ENCODE measurements at regions not wholly inside any gene's neighbourhood (a gene's known extent, or its start where the extent isn't known, plus 50 kb on each side); places are given as distances from the start of the nearest gene placed in this dataset.
"Not testable (repeated sequence)": the region's sequence is repeated elsewhere in the genome, so short reads cannot be mapped to it uniquely, and the experiment has no call there.

- DNase-seq (ENCODE audit: low spot score): no peak
Observed at GRCh38 chr11:134727204-134727603, 315.2 kb upstream of the B3GAT1 start.

- DNase-seq (ENCODE audit: low spot score): no peak
Observed at GRCh38 chr11:134725716-134726639, 313.9 kb upstream of the B3GAT1 start.

GRCh38 chr11:134725211-134725610 is 313.2 kb upstream of the B3GAT1 start:
- DNase-seq (ENCODE audit: low spot score): no peak

GRCh38 chr11:134724779-134725140 is 312.7 kb upstream of the B3GAT1 start:
- no peak for DNase-seq (ENCODE audit: low spot score)

GRCh38 chr11:134724106-134724778 is 312.2 kb upstream of the B3GAT1 start:
- DNase-seq (ENCODE audit: low spot score): no peak

GRCh38 chr11:134720691-134721070 is 308.6 kb upstream of the B3GAT1 start:
- DNase-seq (ENCODE audit: low spot score): not testable (repeated sequence)

GRCh38 chr11:134719940-134720690 is 308.1 kb upstream of the B3GAT1 start:
- not testable (repeated sequence) for DNase-seq (ENCODE audit: low spot score)

GRCh38 chr11:134719397-134719796 is 307.4 kb upstream of the B3GAT1 start:
- no peak for DNase-seq (ENCODE audit: low spot score)

GRCh38 chr11:134716582-134716981 is 304.5 kb upstream of the B3GAT1 start:
- no peak for DNase-seq (ENCODE audit: low spot score)

GRCh38 chr11:134714021-134714656 is 302.1 kb upstream of the B3GAT1 start:
- no peak for DNase-seq (ENCODE audit: low spot score)

- no peak for DNase-seq (ENCODE audit: low spot score)
Observed at GRCh38 chr11:134712228-134713145, 300.4 kb upstream of the B3GAT1 start.

GRCh38 chr11:134711588-134711987 is 299.5 kb upstream of the B3GAT1 start:
- DNase-seq (ENCODE audit: low spot score): no peak

- DNase-seq (ENCODE audit: low spot score): no peak
Observed at GRCh38 chr11:134710861-134711407, 298.9 kb upstream of the B3GAT1 start.

- no peak for DNase-seq (ENCODE audit: low spot score)
Observed at GRCh38 chr11:134705858-134706257, 293.8 kb upstream of the B3GAT1 start.

- no peak for DNase-seq (ENCODE audit: low spot score)
Observed at GRCh38 chr11:134702827-134703226, 290.8 kb upstream of the B3GAT1 start.

GRCh38 chr11:134701564-134702165 is 289.6 kb upstream of the B3GAT1 start:
- DNase-seq (ENCODE audit: low spot score): no peak

- no peak for DNase-seq (ENCODE audit: low spot score)
Observed at GRCh38 chr11:134700101-134700640, 288.1 kb upstream of the B3GAT1 start.

- no peak for DNase-seq (ENCODE audit: low spot score)
Observed at GRCh38 chr11:134696455-134696854, 284.4 kb upstream of the B3GAT1 start.

GRCh38 chr11:134691985-134692384 is 279.9 kb upstream of the B3GAT1 start:
- no peak for DNase-seq (ENCODE audit: low spot score)
